MM.1S (cell line): ENCODE measurements at regions not wholly inside any gene's neighbourhood (a gene's known extent, or its start where the extent isn't known, plus 50 kb on each side); places are given as distances from the start of the nearest gene placed in this dataset.

Experiments
- EZH2phosphoT487 ChIP-seq: fragments of 300-600 bp; sonication (generic); IDR thresholded peaks from 2 replicates; pipeline ENCODE4 v1.6.1; 2018; ENCODE audit warnings: antibody characterized with exemption, low read length
- TF ChIP-seq, protein P1 (sequence below): fragments of 300-600 bp; sonication (generic); IDR thresholded peaks from 2 replicates; pipeline ENCODE4 v1.5.1; 2016; ENCODE audit warnings: antibody characterized with exemption, low read length, mixed read lengths

DNA sequence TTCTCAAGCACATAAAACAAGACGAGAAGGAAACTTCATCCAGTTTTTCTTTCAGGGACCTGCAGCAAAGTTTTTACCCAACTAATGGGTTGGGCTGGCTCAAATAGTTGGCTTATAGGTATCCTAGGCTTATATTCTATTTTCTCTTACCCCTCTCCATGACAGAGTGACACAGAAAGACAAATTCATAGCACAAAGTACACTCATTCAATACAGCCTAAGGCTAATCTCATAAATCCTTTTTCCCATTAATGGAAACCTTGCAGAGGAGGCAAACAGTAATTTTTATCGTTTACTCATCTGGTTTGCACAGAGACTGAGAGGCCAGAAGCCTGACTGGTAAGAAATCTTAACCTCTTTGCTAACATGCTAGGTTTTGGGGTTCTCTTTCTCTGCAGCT is 1589.9 kb downstream of the SLITRK1 start:
- TF ChIP-seq, protein P1, sequence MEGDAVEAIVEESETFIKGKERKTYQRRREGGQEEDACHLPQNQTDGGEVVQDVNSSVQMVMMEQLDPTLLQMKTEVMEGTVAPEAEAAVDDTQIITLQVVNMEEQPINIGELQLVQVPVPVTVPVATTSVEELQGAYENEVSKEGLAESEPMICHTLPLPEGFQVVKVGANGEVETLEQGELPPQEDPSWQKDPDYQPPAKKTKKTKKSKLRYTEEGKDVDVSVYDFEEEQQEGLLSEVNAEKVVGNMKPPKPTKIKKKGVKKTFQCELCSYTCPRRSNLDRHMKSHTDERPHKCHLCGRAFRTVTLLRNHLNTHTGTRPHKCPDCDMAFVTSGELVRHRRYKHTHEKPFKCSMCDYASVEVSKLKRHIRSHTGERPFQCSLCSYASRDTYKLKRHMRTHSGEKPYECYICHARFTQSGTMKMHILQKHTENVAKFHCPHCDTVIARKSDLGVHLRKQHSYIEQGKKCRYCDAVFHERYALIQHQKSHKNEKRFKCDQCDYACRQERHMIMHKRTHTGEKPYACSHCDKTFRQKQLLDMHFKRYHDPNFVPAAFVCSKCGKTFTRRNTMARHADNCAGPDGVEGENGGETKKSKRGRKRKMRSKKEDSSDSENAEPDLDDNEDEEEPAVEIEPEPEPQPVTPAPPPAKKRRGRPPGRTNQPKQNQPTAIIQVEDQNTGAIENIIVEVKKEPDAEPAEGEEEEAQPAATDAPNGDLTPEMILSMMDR, result no peak
- no peak for TF ChIP-seq EZH2phosphoT487
